ENCODE measurements at regions not wholly inside any gene's neighbourhood (a gene's known extent, or its start where the extent isn't known, plus 50 kb on each side); places are given as distances from the start of the nearest gene placed in this dataset.
"Not testable (repeated sequence)": the region's sequence is repeated elsewhere in the genome, so short reads cannot be mapped to it uniquely, and the experiment has no call there.

DNA sequence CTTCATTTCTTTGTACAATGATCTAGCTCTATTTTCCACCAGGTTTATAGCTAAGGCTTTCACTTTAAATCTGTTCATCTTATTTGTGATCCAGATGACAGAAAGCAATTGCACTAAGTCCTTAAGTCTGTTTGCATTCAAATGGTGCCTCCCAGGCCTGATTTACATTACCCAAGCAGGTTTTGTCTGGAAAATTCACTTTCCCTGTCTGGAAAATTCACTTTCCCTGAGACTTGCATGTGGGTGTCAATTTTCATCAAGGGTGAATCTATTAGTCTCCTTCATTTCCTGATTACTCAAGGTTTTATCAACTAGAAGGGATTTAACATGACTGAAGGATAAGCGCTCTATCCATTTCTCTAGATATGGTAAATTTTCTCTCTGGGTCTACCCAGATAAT is 1480.2 kb upstream of the GOT2 start:
- DNase-seq: no peak

DNA sequence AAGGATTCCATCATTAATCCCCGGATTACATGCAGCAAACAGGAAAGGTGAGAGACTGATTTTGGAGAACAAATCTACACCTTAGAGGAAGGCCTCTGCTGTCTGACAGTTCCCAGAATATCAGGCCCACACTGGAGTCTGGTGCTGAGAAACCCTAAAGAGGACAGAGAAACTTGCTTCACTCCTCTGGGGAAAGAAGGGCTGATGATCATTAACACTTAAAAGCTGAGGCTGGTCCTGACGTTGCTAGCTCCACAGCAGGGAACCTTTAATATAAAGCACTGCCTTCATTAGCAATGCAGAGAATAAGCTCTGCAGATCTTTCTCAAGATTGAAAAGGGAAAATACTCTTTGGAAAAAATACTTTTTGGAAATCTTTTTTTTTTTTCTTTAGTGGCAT is 1472.4 kb upstream of the GOT2 start:
- DNase-seq: no peak

DNA sequence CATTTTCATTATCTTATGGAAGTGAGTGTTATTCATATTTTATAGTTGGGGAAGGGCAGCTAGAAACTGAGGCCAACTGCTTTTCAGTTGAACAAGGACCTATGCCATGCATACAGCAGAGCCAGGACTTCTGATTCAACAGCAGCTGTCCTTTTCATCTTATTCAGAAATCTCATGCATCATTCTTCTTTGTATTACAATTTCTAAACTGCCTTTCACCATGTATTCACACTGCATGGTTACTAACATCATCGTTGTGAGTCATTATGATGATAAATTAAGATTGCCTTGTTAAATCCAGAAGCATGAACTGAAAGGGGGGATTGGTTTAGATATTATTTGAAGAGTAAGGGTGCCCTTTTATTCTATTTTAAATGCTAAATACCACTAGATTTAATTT is 1470.1 kb upstream of the GOT2 start:
- DNase-seq: peak; percentile 33

DNA sequence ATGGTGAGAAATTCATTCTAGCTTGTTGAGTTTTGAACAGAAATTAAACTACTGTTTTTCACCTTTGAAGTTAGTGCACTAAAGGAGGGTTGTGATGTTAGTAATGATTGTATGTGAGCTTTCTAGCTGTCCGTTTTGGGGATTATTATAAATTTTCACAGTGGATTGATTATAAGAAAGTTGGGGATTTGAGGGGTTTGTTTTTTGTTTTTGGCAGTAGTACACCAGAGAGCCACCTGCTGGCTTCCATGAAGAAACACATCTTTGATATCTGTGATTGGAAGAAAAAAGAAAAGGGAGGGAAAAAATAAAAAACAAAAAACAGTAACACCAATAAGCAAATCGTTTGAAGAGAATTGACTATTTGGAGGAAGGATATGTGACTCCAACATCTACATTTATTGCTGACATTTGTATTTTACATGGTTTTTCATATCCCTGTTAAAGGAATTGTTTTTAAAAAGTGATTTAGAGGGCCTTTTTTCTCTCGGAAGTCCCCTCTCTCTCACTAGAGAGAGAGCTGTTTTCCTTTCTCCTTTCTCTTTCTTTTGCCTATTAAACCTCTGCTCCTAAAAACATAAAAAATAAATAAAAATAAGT is 1469.5 kb upstream of the GOT2 start:
- peak; percentile 16 for DNase-seq

DNA sequence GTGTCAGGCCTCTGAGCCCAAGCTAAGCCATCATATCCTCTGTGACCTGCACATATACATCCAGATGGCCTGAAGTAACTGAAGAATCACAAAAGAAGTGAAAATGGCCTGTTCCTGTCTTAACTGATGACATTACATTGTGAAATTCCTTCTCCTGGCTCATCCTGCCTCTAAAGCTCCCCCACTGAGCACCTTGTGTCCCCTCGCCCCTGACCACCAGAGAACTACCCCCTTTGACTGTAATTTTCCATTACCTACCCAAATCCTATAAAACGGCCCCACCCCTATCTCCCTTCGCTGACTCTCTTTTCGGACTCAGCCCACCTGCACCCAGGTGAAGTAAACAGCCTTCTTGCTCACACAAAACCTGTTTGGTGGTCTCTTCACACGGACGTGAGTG is 1466.6 kb upstream of the GOT2 start:
- not testable (repeated sequence) for DNase-seq

DNA sequence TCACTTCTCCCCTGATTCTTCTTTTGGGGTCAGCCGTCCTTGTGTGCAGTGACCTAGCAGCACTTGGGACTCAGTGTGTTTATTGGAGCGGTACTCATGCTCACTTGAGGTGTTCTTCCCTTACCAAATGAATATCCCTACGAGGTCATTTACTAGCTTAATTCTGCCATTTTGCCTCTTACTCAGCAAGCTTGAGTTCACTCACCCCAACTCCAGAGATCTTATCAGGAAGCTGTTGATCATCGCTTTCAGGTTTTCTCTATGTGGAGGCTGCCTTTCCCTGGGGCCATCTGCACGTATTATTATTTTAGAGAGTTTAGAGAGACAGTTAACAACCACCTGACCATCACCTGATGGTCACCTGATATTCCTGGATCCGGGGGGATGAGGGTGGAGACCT is 1466.0 kb upstream of the GOT2 start:
- no peak for DNase-seq

DNA sequence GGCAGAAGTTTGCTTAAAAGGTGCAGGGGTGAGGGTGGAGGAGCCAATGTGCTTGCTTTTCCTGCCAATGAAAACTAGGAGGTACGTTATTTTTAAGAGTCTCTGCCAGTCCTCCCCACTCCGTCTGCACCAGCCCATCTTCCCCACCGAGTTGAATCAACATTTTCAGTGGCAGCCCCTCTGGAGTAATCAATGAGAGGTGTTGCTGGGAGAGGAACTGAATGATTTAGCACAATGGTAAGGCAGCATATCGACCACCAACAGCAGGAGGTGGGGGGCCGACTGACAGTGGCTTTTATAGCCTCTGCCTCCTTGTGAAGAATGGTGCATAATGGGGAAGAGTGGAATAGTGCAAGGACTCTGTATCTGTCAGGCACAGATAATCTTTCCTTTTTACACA is 1465.0 kb upstream of the GOT2 start:
- DNase-seq: no peak

DNA sequence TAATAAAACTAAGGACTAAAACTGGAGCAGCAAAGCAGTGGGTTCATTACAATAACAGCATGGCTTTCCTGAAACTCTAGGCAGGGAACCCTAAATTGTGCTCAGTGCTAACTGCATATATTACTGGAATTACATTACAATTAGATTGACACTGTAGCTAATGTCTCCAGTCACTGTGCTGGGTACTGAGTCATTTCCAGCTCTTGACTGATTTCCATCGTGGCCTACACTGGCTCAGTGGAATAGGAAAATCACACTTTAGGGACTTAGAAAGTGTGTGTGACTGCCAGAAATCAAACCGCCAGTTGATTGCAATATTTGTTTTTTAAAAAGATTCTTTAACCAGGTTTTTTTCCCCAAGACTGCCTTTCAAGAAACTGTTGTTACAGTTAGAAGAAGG is 1447.4 kb upstream of the GOT2 start:
- no peak for DNase-seq

DNA sequence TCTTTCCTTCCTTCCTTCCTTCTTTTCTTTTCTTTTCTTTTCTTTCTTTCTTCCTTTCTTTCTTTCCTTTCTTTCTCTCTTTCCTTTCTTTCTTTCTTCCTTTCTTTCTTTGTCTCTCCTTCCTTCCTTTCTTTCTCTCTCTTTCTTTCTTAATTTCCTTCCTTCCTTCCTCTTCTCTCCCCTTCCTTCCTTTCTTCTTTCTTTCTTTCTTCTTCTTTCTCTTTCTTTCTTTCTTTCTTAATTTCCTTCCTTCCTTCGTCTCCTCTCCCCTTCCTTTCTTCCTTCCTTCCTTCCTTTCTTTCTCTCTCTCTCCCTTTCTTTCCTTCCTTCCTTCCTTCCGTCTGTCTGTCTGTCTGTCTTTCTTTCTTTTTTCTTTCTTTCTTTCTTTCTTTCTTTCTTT is 1446.5 kb upstream of the GOT2 start:
- no peak for DNase-seq

DNA sequence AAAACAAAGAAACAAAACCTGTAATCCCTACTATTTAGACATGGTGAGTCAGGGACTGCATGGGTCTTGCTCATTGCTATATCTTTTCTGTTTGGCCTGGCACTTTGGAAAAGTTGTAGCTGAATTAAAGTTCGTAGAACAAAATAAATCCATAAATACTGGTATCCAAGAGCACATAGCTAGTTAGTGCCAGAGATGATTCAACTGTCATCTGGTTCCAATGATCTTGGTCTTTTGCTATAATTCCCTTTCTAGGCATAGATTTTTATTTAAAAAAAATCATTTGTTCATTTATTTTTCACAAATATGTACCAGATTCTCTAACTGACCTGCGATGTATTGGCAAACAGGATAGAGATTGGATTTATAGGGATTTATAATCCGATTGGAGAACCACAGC is 1436.1 kb upstream of the GOT2 start:
- no peak for DNase-seq

DNA sequence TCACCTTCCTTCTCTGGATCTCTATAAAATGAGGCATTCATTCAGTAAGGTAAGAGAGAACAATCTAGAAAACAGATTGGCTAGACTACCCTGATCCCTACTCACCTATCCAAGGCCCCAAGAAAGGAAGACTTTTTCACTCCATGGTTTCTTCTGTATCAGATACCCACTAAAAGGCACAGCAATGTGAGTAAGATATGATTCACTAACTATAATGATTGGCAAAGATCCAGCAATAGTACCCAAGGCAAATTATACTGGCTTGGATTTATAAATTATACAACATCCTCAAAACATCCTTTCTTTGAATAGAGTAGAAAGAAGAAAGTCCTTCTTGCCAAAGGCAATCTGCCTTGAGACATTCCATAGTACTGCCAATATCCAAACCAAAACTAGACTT is 1432.0 kb upstream of the GOT2 start:
- DNase-seq: no peak

DNA sequence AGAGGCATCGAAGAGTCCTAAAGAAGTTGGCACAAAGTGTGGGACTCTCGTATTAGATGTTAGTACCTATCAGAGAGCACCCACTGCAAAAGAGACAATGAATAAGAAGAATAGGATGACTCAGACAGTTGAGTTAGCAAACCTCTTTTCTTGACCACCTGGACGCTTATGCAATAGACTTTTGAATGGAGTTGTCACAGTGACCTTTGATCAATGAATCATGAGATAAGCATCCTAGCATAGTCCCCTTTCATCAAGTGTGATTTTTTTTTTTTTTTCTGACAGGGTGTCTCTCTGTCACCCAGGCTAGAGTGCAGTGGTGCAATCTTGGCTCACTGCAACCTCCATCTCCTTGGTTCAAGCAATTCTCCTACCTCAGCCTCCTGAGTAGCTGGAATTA is 1417.9 kb upstream of the GOT2 start:
- no peak for DNase-seq

DNA sequence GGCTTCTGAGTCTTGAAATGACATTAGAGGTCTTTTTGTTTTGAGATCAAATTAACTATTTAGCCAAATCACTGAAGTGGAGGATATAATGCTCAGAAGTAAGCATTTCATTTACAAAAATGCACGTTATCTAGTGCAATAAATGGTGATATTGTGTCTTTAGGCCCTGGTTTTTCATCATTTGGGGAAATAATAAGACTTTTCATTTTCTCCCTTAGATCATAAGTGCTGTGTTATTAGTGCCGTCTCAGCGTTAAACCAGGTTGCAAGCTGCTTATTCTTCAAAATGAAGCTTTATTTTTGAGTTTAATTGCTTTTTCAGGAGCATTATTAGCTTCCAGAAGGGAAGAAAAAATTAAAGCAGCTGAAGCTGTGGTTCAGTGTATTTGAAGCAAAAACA is 1416.8 kb upstream of the GOT2 start:
- no peak for DNase-seq

DNA sequence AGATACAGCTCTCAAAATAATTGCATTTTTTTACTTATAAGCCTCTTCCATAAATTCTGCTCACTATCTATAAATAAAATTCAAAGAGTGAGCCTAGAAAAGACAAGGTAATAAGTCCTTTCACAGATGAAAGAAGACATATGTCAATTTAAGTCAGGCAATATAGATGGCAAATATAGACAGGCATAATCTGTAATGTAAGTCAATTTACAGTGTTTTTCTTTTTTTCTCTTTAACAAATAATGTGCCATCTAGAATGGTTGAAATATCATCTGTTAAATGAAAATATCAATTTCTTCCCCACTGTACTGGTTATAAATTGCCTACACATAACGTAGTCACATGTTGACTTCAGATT is 1409.2 kb upstream of the GOT2 start:
- no peak for DNase-seq

DNA sequence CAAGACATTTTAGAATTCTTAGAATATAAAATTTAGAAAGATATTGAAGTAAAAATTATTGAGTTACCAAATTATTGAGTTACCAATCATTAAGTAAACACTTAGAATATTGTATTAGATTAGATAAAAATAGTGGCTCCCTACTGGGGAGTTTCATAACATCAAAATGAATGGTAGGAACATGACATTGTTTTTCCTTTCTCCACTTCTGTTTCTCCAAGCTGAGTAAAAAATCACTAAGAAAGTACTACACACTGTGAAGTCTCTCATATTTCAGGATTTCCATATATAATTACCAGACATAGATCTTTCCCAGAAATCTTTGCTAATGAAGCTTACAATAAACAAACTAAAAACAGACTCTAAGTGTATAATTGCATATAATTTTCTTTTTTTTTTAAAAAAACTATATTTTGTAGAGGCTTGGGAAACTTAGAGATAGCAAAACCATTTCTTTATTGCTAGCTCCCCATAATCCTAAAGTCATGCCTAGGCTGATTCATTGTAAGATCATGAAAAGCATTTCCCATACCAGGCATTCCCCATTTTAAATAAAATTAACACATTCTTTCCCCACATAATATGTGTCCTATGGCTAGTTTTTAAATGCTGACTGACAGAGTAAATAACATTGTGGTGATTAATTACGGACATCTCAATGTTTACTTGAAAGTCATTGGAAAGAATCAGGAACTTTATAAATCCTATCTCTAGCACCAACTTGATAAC is 1408.7 kb upstream of the GOT2 start:
- DNase-seq: peak; percentile 79

DNA sequence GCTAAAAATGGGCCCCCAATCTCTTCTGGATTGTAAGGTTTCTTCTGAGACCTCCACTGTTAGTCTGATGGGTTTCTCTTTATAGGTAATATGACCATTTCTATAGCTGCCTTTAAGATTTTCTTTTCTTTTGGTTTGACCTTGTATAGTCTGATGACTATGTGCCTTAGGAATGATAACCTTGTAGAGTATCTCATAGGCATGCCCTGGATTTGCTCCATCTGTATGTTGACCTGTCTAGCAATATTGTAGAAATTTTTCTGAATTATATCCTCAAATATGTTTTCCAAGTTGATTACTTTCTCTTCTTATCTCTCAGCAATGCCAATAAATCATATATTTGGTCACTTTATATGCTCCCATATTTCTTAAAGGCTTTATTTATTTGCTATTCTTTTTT is 1403.8 kb upstream of the GOT2 start:
- peak; percentile 48 for DNase-seq

DNA sequence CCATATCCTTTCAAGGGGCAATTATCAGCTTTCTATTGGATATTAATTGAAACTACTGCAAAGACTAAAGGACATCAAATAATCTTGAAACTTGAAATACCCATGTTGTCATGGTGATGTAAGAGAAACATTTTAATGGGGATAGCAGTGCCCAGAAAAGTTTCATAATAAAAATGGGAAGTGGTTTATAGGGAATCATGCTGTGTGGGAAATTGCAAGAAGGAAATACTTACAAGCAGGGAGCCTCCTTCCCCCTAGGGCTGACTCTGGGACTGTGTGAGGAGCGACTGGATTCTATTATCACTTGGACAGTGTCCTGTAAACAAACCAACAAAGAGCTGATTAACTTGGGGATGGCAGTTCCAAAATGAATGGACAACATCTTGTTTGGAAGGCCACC is 1393.1 kb upstream of the GOT2 start:
- no peak for DNase-seq

DNA sequence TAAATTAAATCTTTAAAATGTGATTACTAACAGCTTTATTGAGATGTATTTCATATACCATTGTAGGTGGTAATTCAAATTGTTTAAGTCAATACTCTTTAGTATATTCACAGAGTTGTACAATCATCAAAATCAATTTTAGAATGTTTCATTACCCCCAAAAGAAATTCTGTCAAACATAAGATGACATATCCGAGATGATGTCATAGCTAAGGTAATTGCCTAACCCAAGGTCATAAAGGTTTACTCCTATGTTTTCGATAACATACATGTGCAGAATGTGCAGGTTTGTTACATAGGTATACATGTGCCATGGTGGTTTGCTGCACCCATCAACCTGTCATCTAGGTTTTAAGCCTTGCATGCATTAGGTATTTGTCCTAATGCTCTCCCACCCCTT is 1392.0 kb upstream of the GOT2 start:
- DNase-seq: not testable (repeated sequence)

DNA sequence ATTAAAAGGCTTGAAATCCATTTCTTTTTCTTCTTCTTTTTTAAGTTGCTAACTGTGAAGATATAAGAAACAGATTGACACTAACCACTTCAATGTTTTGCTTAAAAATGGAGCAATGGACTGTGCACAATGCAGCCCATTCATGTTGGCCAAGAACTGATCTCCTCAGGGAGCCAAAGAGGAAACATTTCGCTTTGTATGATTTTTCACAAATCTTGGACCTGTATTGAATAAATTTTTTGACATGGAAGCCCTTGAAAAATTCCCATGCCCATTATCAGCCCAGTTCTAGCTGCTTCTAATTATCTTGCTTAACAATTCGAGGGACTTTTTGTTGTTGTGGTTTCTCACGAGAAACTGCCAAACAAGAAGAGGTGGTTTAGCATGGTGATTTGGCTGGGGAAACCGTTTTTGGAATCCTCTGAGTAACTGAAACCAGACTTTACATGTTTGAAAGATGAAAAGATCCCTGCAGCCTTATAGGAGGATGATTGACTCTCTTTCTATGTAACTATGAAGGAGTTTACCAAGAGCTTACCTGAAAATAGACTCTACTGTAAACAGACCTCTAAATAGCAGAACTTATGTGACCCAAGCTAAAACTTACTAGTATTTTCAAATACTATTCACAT is 1389.4 kb upstream of the GOT2 start:
- DNase-seq: no peak

DNA sequence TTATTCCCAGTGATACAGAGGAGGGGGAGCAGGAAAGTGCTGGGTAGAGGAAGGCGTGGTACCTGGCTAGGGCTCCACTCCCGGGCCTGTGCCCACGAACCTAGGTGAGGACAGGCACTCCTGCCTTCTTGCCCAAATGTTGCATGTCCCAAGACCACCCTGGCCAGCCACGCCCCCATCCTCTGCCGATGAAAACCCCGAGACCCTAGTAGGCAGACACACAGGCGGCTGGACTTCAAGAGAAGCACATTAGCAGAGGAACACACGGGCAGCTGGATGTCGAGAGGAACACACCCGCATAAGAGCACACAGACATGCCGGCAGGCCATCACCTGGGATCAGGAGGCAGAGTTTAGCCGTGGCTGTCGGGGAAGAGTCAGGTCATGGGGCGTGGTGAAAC is 1386.5 kb upstream of the GOT2 start:
- DNase-seq: no peak

DNA sequence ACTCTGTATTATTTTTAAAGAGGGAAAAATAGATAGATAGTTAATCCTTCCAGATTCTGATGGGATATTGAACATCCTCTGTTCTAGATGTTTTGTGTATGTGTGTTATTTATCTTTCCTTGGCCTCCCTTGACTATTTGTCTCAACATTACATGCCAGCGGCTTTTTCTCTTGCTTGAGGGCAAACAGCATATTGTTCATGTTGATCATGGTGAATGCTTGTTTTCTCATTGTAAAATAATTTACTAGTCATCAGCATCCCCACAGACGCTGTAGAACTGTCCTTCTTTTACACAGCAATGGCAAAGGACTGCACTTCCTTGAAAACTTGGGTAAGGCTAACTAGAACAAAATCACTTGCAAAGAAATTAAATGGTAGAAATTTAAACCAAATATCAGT is 1376.4 kb upstream of the GOT2 start:
- DNase-seq: no peak

DNA sequence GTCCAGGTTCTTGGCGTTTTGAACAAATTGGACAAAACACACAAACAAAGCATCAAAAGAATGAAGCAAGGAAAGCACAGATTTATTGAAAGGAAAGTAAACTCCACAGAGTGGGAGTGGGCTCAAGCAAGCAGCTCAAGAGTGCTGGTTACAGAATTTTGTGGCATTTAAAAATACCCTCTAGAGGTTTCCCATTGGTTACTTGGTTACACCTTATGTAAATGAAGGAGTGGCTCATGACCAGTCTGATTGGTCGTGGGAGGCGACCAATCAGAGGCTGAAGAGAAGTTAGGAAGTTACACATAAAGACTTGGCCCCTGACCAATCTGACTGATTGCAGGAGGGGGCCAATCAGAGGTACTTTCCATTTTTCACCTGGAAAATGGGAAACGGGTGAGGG is 1373.8 kb upstream of the GOT2 start:
- DNase-seq: no peak

DNA sequence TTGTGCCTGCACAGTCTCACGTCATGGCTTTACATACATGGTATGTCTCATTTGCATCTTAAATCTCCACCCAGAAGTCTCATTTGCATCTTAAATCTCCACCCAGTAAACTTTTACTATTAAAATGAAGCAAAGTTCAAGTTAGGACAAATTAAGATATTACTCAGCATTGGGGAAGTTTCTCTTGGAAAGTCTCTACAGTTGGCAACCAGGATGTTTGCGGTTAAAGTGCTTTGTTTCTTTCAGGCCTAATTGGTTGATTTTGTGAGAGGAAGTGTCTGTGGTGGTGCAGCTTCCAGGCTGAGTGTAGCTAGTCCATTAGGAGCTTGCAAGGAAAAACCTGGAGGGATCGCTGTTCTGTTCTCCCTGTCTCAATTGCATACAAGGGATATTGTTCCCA is 1373.3 kb upstream of the GOT2 start:
- peak; percentile 71 for DNase-seq

DNA sequence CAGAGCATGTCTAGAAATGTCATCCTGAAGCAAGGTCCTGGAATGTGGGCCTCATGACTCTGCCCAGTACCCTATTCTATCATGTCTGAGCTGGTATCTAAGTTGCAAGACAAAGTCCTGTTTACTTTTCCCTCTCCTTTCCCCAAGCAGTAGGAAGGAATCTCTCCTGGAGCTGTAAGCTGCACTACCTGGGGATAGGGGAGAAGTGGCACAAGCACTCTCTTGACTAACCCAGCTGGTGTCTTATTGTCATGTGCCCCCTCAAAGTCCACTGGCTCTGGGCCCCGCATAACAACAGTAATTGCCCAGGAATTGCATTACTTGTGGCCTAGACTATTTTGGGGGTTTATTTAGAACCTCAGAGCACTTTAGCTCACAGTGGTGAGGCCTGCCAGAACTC is 1366.3 kb upstream of the GOT2 start:
- no peak for DNase-seq

DNA sequence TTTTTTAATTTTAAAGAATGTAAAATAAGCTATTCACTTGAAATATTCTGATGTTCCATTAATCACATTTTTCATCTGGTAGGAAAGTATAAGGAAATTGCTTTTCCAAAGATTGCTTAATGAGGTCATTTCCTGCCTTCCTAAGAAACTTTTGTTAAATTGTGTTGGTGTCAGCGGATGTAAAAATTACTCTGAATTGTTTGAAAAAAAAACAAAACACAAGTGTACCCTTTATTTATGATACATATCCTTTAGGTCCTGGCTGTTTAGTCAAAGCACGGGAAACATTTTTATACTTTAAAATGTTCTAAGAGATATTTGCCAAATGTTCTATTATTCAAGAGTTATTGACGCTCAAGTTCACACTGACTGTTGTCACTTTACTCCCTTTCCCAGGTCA is 1357.4 kb upstream of the GOT2 start:
- DNase-seq: no peak
